Smooth muscle cell (in vitro differentiated cells): ENCODE measurements at regions not wholly inside any gene's neighbourhood (a gene's known extent, or its start where the extent isn't known, plus 50 kb on each side); places are given as distances from the start of the nearest gene placed in this dataset.

Source experiments
- DNase-seq: peaks from one replicate; lab custom pipeline; 2025; ENCODE audit not compliant: unreplicated experiment; lab: John Stamatoyannopoulos, UW
- H2AFZ ChIP-seq: fragments of 200-600 bp; sonication (generic); 2 replicates; pipeline ENCODE4 v1.6.0; 2016; ENCODE audit warnings: antibody characterized with exemption, low read depth, mild to moderate bottlenecking
- H3F3A ChIP-seq: fragments of 200-600 bp; sonication (generic); 2 replicates; pipeline ENCODE4 v1.6.0; 2017; ENCODE audit warnings: antibody characterized with exemption, low read depth
- H3K27ac ChIP-seq: fragments of 200-600 bp; sonication (generic); 2 replicates; pipeline ENCODE4 v1.5.1; 2016; ENCODE audit warnings: low read depth, mild to moderate bottlenecking
- H3K27me3 ChIP-seq: fragments of 200-600 bp; sonication (generic); 2 replicates; pipeline ENCODE4 v1.6.1; 2016; ENCODE audit warnings: low read depth, mild to moderate bottlenecking
- H3K36me3 ChIP-seq: fragments of 200-600 bp; sonication (generic); 2 replicates; pipeline ENCODE4 v1.5.1; 2016; ENCODE audit warnings: low read depth
- H3K4me1 ChIP-seq: fragments of 200-600 bp; sonication (generic); 2 replicates; pipeline ENCODE4 v1.5.1; 2016; ENCODE audit warnings: low read depth
- H3K4me2 ChIP-seq: fragments of 200-600 bp; sonication (generic); 2 replicates; pipeline ENCODE4 v1.6.0; 2016; ENCODE audit warnings: mild to moderate bottlenecking
- H3K4me3 ChIP-seq: fragments of 200-600 bp; sonication (generic); 2 replicates; pipeline ENCODE4 v1.5.1; 2016; ENCODE audit warnings: mild to moderate bottlenecking
- H3K79me2 ChIP-seq: fragments of 200-600 bp; sonication (generic); 2 replicates; pipeline ENCODE4 v1.6.0; 2016; ENCODE audit warnings: low read depth, mild to moderate bottlenecking
- H3K9ac ChIP-seq: fragments of 200-600 bp; sonication (generic); 2 replicates; pipeline ENCODE4 v1.6.0; 2016; ENCODE audit warnings: low read depth
- H3K9me3 ChIP-seq: fragments of 200-600 bp; sonication (generic); replicated peaks from 2 replicates; pipeline ENCODE4 v1.5.1; 2016; ENCODE audit warnings: low read depth
- H4K20me1 ChIP-seq: fragments of 200-600 bp; sonication (generic); 2 replicates; pipeline ENCODE4 v1.6.0; 2016; ENCODE audit warnings: low read depth
- WGBS: methylation state at CpG from one replicate; pipeline ENCODE4 v1.1.7; 2016; ENCODE audit warnings: low lambda C conversion rate; 5-methylcytosine and 5-hydroxymethylcytosine counted together
- TF ChIP-seq, protein P1 (sequence below): fragments of 200-600 bp; sonication (generic); IDR thresholded peaks from 2 replicates; pipeline ENCODE4 v1.5.1; 2017; ENCODE audit warnings: borderline replicate concordance, mild to moderate bottlenecking, antibody characterized with exemption; ENCODE audit not compliant: insufficient read depth, poor library complexity, severe bottlenecking

DNA sequence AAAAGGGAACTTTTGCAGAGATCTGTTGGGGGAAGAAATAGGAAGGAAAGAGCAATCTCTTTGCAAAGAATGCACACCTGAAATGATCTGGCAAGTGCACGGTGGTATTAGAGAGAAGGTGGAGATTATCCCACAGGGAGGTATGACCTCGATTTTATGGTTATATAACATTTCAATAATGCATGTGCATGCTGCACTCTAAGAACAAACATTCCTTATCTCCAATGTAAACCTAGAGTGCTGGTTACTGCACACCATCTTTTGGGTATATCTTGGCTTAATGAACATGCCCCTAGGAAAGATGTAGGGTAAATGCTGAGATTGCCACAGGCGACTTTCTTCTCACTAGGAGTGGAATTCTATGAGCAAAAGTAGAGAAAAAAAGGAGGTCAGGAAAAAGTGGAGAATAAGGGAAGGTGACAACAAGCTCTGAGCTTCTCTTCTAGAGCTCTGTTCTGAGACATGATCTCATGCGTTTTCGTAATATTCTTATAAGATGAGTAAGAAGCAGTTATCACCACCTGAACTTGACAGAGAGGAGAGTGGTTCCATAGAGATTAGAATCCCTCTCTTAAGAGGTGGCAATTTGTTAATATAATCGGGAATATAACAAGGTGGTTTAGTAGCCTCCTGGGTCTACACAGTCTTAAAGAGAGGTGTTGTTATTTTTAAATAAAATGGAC lies 117.5 kb upstream of the TMC3 start:
- H3K27ac ChIP-seq: no peak overlapping the region
- H3K36me3 ChIP-seq: no peaks in the 10 kb centered on the region
- H3F3A ChIP-seq: no peaks in the 10 kb centered on the region
- no peak overlapping the region for H3K4me2 ChIP-seq
- H4K20me1 ChIP-seq: no peaks in the 10 kb centered on the region
- H2AFZ ChIP-seq: no peak overlapping the region
- no peaks in the 10 kb centered on the region for H3K9me3 ChIP-seq
- TF ChIP-seq, protein P1, sequence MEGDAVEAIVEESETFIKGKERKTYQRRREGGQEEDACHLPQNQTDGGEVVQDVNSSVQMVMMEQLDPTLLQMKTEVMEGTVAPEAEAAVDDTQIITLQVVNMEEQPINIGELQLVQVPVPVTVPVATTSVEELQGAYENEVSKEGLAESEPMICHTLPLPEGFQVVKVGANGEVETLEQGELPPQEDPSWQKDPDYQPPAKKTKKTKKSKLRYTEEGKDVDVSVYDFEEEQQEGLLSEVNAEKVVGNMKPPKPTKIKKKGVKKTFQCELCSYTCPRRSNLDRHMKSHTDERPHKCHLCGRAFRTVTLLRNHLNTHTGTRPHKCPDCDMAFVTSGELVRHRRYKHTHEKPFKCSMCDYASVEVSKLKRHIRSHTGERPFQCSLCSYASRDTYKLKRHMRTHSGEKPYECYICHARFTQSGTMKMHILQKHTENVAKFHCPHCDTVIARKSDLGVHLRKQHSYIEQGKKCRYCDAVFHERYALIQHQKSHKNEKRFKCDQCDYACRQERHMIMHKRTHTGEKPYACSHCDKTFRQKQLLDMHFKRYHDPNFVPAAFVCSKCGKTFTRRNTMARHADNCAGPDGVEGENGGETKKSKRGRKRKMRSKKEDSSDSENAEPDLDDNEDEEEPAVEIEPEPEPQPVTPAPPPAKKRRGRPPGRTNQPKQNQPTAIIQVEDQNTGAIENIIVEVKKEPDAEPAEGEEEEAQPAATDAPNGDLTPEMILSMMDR: no peak
- no peak overlapping the region for H3K4me3 ChIP-seq
- no peaks in the 10 kb centered on the region for H3K4me1 ChIP-seq
- no peaks in the 10 kb centered on the region for H3K27me3 ChIP-seq
- DNase-seq: no peak
- no peaks in the 10 kb centered on the region for H3K79me2 ChIP-seq
- no peak overlapping the region for H3K9ac ChIP-seq
- WGBS: 71% methylated on average over 6 of the region's 6 CpGs

DNA sequence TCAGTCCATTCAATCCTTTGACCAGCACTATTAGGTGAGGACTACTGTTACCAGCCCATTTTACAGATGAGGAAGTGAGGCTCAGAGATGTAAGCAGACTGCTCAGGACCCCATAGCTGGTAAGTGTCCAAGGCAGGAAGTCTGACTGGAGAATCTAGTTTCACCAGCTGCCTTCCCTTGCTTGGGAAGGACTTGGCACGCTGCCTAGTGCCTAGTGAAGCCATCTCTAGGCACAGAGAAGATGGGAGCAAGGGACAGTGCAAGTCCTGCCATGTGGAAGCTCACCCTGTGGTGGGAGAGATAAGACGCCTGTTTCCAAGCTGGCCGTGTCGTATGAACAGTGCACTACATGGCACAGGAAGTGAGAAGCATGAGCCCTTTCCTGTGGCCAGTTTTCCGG lies 111.8 kb upstream of the TMC3 start:
- WGBS: 90% methylated on average over 5 of the region's 5 CpGs

DNA sequence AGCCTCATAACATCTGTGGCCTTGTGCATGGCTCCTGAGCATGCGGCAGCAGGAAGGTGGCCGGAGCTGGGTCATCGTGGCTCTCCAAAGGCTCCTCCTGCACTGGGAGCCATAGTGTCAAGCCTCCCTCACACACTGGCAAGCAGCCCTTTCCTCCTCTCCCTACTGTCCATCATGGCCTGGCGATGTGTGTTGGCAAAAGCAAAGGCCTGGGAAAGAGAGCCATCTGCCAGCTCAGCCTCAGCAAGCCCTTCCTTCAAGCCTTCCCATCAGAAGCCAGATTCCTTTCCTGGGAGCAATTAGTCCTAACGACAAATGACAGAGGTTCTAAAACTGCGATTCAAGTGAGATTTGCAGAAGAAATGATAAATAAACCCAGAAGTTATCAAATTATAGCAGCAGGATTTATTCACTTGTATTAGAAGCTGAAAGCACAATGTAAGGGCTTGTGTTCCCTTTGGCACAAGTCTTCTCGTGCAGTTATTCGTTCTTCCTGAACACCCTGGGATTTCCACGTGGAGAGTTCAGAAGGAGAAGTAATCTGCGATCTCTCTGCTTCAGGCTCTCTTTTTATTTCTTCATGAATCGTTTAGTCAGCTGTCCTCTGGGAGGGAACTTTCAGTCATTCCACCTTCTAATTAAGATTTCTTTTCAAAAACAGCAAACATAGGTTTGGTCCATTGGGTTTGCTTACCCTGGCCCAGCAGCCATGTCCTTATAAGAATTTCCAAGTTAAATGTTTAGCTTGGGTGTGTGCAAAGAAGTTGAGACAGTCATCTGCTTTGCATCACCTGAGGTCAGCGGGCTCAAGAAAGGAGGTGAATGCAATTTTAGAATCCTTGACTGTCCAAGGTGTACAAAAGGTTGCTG lies 110.3 kb upstream of the TMC3 start:
- Histone ChIP-seq H3K79me2 (no peaks in the 10 kb centered on the region), H3K4me2 (no peak overlapping the region), H3K9ac (no peak overlapping the region), H3K27ac (no peak overlapping the region), H3K27me3 (no peaks in the 10 kb centered on the region), H3K36me3 (no peaks in the 10 kb centered on the region), H4K20me1 (no peaks in the 10 kb centered on the region), H2AFZ (no peak overlapping the region), H3K4me1 (no peaks in the 10 kb centered on the region), H3F3A (no peaks in the 10 kb centered on the region), H3K9me3 (no peaks in the 10 kb centered on the region), H3K4me3 (no peak overlapping the region)
- DNase-seq: no peak
- 93% methylated on average over 12 of the region's 12 CpGs for WGBS
- TF ChIP-seq, protein P1: no peak

More for the DNA sequence above, 111.8 kb upstream of the TMC3 start:
- TF ChIP-seq, protein P1: no peak
- no peaks in the 10 kb centered on the region for H3K79me2 ChIP-seq
- H3K27ac ChIP-seq: no peak overlapping the region
- no peak overlapping the region for H2AFZ ChIP-seq
- no peaks in the 10 kb centered on the region for H3K27me3 ChIP-seq
- H3K4me3 ChIP-seq: no peak overlapping the region
- no peak for DNase-seq
- H3F3A ChIP-seq: no peaks in the 10 kb centered on the region
- H3K4me1 ChIP-seq: no peaks in the 10 kb centered on the region
- H3K36me3 ChIP-seq: no peaks in the 10 kb centered on the region
- H4K20me1 ChIP-seq: no peaks in the 10 kb centered on the region
- no peak overlapping the region for H3K9ac ChIP-seq
- H3K9me3 ChIP-seq: no peaks in the 10 kb centered on the region
- no peak overlapping the region for H3K4me2 ChIP-seq
